Activated CD8-positive, alpha-beta T cell treated with anti-CD3 and anti-CD28 coated beads for 36 hours (primary cell): ENCODE measurements at regions not wholly inside any gene's neighbourhood (a gene's known extent, or its start where the extent isn't known, plus 50 kb on each side); places are given as distances from the start of the nearest gene placed in this dataset.

ENCODE experiments used
- ATAC-seq: fragments of 200-7000 bp; cut with Tn5 transposase; one replicate; pipeline ENCODE4 v1.10.0; 2021; ENCODE audit warnings: mild to moderate bottlenecking, moderate library complexity
- CTCF ChIA-PET: fragments of 350-600 bp; sonication (Branson Sonifier 250); formaldehyde crosslinking; loops from one replicate; lab custom pipeline; 2021; ENCODE audit warnings: antibody characterized with exemption; lab: Charles Lee
- POLR2A ChIA-PET: fragments of 350-600 bp; sonication (Branson Sonifier 250); formaldehyde crosslinking; loops from one replicate; lab custom pipeline; 2021; ENCODE audit warnings: antibody characterized with exemption; lab: Charles Lee
- DNase-seq: peaks from one replicate; pipeline ENCODE4 v3.0.0-alpha.2; 2020
- H3K27ac Mint-ChIP-seq: one replicate; pipeline ENCODE4 v1.8.0; 2021; ENCODE audit warnings: mild to moderate bottlenecking, mixed read lengths
- H3K27me3 Mint-ChIP-seq: one replicate; pipeline ENCODE4 v1.8.0; 2021; ENCODE audit warnings: mixed read lengths
- H3K36me3 Mint-ChIP-seq: one replicate; pipeline ENCODE4 v1.8.0; 2021; ENCODE audit warnings: low read depth, mixed read lengths
- H3K4me1 Mint-ChIP-seq: one replicate; pipeline ENCODE4 v1.8.0; 2021; ENCODE audit warnings: low read depth, mixed read lengths
- H3K4me3 Mint-ChIP-seq: one replicate; pipeline ENCODE4 v1.8.0; 2021; ENCODE audit warnings: mild to moderate bottlenecking, moderate library complexity, mixed read lengths
- H3K9me3 Mint-ChIP-seq: one replicate; pipeline ENCODE4 v1.8.0; 2021; ENCODE audit warnings: mixed read lengths
- intact Hi-C: fragments of 100-400 bp; cut with micrococcal nuclease; formaldehyde crosslinking; loops from one replicate; pipeline ENCODE4 v1.10.0; 2022
- TF ChIP-seq, protein P1 (sequence below): fragments of 200-600 bp; IDR thresholded peaks from one replicate; pipeline ENCODE4 v1.8.0; 2022; ENCODE audit warnings: antibody characterized with exemption, mild to moderate bottlenecking

DNA sequence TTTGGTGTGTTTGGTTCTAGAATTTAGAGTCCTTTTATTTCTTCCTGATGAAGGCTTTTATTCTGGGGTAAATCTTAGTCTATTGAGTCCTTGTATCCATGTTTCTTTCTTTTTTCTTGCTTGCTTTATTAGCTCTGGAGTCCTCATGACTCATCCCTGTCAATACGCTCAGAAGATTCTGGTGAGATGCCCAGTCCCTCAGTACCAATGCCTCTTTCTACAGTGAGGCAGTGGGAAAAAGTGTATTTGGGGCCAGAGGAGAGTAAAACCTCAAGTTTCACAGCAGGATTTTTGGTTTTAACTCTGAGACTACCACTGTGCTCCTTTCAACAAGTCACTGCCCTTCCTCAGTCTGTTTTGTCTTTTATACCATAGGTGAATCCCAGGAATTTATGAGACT, 368.0 kb downstream of the GBA3 start:
- H3K9me3 Mint-ChIP-seq = peaks cover 2% of the 10 kb centered on the region
- TF ChIP-seq, protein P1, sequence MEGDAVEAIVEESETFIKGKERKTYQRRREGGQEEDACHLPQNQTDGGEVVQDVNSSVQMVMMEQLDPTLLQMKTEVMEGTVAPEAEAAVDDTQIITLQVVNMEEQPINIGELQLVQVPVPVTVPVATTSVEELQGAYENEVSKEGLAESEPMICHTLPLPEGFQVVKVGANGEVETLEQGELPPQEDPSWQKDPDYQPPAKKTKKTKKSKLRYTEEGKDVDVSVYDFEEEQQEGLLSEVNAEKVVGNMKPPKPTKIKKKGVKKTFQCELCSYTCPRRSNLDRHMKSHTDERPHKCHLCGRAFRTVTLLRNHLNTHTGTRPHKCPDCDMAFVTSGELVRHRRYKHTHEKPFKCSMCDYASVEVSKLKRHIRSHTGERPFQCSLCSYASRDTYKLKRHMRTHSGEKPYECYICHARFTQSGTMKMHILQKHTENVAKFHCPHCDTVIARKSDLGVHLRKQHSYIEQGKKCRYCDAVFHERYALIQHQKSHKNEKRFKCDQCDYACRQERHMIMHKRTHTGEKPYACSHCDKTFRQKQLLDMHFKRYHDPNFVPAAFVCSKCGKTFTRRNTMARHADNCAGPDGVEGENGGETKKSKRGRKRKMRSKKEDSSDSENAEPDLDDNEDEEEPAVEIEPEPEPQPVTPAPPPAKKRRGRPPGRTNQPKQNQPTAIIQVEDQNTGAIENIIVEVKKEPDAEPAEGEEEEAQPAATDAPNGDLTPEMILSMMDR = no peak
- DNase-seq (no peak), ATAC-seq (no peak)
- no peaks in the 10 kb centered on the region for H3K27me3 Mint-ChIP-seq
- intact Hi-C loops = no loop called here
- ChIA-PET CTCF (no interaction called here), POLR2A (no interaction called here)
- no peak overlapping the region for H3K4me3 Mint-ChIP-seq
- H3K4me1 Mint-ChIP-seq = no peaks in the 10 kb centered on the region
- H3K36me3 Mint-ChIP-seq = no peaks in the 10 kb centered on the region
- H3K27ac Mint-ChIP-seq = no peak overlapping the region

- TF ChIP-seq, protein P1 = no peak
- Mint-ChIP-seq H3K27ac (no peak overlapping the region), H3K27me3 (no peaks in the 10 kb centered on the region), H3K36me3 (no peaks in the 10 kb centered on the region), H3K4me1 (no peaks in the 10 kb centered on the region), H3K4me3 (no peak overlapping the region), H3K9me3 (peaks cover 2% of the 10 kb centered on the region)
- DNase-seq (no peak), ATAC-seq (no peak)
- ChIA-PET POLR2A (no interaction called here), CTCF (no interaction called here)
- intact Hi-C loops = no loop called here
These were observed 365.5 kb downstream of the GBA3 start for GRCh38 chr4:23058165-23058776.

DNA sequence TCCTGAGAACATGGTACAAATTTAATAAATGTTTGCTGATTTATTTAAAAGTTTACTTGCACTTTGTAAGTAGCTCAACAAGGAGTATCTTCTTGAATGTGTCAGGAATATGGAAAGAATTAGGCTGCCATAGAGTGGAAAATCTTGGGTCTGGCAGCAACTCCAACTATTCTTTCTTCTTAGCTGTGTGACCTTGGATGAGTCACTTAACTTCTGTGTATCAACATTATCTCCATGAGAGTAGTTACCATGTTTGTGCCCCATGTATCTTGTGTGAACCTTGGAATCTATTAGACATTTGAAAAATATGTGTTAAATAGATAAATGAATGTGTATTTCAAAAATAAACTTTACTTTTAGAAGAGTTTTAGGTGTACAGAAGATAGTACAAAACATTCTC, 348.8 kb downstream of the GBA3 start:
- POLR2A ChIA-PET = no interaction called here
- peaks cover 1% of the 10 kb centered on the region for H3K9me3 Mint-ChIP-seq
- no peak overlapping the region for H3K27ac Mint-ChIP-seq
- no peaks in the 10 kb centered on the region for H3K27me3 Mint-ChIP-seq
- intact Hi-C loops = no loop called here
- no peak overlapping the region for H3K4me3 Mint-ChIP-seq
- ATAC-seq (no peak), DNase-seq (no peak)
- TF ChIP-seq, protein P1 = no peak
- no peaks in the 10 kb centered on the region for H3K36me3 Mint-ChIP-seq
- H3K4me1 Mint-ChIP-seq = no peaks in the 10 kb centered on the region
- CTCF ChIA-PET = no interaction called here

DNA sequence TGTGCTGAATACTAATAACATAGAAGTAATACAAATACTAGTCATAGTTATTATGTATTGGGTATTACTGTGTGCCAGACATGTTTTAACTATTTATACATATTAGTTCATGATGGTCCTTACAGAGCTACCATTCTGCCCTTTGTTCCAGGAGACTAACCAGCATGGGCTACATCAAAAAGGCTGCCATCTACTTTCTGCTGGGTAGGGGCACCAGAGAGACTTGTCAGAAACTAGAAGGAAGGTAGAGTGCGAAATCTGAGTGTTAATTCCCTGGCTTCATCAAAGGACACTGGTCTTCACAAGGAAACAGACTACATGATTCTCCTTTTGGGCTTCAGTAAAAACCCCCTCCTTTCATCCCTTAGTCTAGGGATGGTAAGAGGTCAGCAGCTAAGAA, 347.8 kb downstream of the GBA3 start:
- Mint-ChIP-seq H3K36me3 (no peaks in the 10 kb centered on the region), H3K4me3 (no peak overlapping the region), H3K27me3 (no peaks in the 10 kb centered on the region), H3K9me3 (peaks cover 1% of the 10 kb centered on the region), H3K4me1 (no peaks in the 10 kb centered on the region), H3K27ac (no peak overlapping the region)
- ChIA-PET POLR2A (no interaction called here), CTCF (no interaction called here)
- DNase-seq = no peak
- TF ChIP-seq, protein P1 = no peak
- intact Hi-C loops = no loop called here
- no peak for ATAC-seq

DNA sequence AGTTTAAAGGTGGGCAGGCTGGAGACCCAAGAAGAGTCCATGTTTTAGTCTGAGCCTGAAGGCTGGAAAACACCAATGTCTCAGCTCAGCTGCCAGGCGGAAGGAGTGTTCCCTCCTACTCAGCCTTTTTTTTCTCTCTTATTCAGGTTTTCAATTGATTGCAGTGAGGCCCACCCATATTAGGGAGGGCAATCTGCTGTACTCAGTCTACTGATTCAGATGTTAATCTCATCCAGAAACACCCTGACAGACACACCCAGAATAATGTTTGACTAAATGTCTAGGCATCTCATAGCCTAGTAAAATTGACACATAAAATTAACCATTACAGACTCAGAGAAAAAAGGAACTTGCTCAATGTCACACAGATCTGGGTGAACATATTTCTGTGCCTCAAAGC, 347.1 kb downstream of the GBA3 start:
- no peak for DNase-seq
- no peak for ATAC-seq
- POLR2A ChIA-PET = no interaction called here
- intact Hi-C loops = no loop called here
- Mint-ChIP-seq H3K4me1 (no peaks in the 10 kb centered on the region), H3K4me3 (no peak overlapping the region), H3K27me3 (no peaks in the 10 kb centered on the region), H3K36me3 (no peaks in the 10 kb centered on the region), H3K9me3 (peaks cover 1% of the 10 kb centered on the region), H3K27ac (no peak overlapping the region)
- CTCF ChIA-PET = no interaction called here
- TF ChIP-seq, protein P1 = no peak
